ENCODE measurements at regions not wholly inside any gene's neighbourhood (a gene's known extent, or its start where the extent isn't known, plus 50 kb on each side); places are given as distances from the start of the nearest gene placed in this dataset.
A peak's percentile ranks its signal among the peaks of the same experiment; 100 is the strongest.

GRCh38 chr7:25384788-25385505, 156.7 kb upstream of the NPVF start:
- no peak for TF ChIP-seq CTCF (IDR thresholded peaks at IDR 0.05; ENCODE audit: insufficient read depth, low read depth, low read length, missing control alignments)

GRCh38 chr7:25385506-25386136, 157.3 kb upstream of the NPVF start:
- DNase-seq (ENCODE audit: low read depth) = no peak
- H3K4me3 ChIP-seq (ENCODE audit: low read length) = no peak overlapping the region
- TF ChIP-seq CTCF (IDR thresholded peaks at IDR 0.05; ENCODE audit: insufficient read depth, low read depth, low read length, missing control alignments) = no peak

More at GRCh38 chr7:25384788-25385505, 156.7 kb upstream of the NPVF start:
- DNase-seq (ENCODE audit: low read depth) = no peak
- H3K4me3 ChIP-seq (ENCODE audit: low read length) = no peak overlapping the region

DNA sequence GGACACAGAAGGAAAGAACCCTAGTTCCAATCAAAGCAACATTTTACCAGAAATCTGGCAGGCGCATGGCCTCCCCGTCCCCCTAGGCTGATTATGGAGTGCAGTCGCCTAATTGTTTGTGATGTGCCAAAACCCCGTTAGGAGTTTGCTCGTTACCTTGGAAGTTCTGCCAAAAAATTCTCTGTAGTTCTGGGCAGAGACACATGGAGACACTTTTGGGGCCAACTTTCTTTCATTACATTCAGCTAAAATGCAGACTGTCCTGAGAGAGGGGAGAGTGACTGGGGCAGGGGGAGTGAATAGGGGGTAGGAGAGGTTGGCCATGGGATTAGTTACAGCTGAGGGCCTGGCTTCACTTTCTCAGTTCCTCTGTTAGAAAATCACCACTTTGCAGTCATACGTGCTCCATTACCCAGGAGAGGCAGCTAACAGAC, 158.0 kb upstream of the NPVF start:
- DNase-seq (ENCODE audit: low read depth) = no peak
- no peak overlapping the region for H3K4me3 ChIP-seq (ENCODE audit: low read length)
- TF ChIP-seq CTCF (IDR thresholded peaks at IDR 0.05; ENCODE audit: insufficient read depth, low read depth, low read length, missing control alignments) = no peak

- no peak for TF ChIP-seq CTCF (IDR thresholded peaks at IDR 0.05; ENCODE audit: insufficient read depth, low read depth, low read length, missing control alignments)
- H3K4me3 ChIP-seq (ENCODE audit: low read length) = no peak overlapping the region
- DNase-seq (ENCODE audit: low read depth) = no peak
Observed at GRCh38 chr7:25388681-25389080, 160.4 kb upstream of the NPVF start.

DNA sequence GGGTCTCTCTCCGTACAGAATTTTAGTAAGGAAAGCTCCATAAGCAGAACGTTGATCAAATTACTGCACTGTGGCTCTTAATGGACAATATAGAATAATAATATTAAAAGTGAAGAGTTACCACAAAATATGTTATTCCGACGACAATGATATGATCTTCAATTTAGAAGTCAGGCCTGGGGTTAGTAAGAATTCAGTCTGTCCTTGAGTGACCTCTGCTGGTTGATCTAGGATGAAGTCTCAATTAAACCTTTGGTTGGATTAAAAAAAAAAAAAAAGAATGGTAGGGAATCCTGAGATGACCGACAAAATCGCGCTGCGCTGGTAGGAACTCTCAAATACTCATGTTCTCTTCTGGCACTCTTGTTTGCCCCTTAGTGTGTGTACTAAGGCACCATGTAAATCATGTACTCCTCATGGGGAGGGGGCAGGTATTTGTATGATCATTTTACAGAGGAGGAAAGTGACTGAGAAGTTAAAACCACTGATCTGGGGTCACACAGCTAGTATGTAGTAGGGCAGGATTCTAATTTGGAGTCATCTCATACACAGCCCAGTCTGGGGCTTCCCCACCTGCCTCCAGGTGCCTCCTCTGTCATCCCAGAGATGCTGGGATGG, 161.3 kb upstream of the NPVF start:
- DNase-seq (ENCODE audit: low read depth) = peak; percentile 50
- peak; percentile 41 for TF ChIP-seq CTCF (IDR thresholded peaks at IDR 0.05; ENCODE audit: insufficient read depth, low read depth, low read length, missing control alignments)
- H3K4me3 ChIP-seq (ENCODE audit: low read length) = no peak overlapping the region

DNA sequence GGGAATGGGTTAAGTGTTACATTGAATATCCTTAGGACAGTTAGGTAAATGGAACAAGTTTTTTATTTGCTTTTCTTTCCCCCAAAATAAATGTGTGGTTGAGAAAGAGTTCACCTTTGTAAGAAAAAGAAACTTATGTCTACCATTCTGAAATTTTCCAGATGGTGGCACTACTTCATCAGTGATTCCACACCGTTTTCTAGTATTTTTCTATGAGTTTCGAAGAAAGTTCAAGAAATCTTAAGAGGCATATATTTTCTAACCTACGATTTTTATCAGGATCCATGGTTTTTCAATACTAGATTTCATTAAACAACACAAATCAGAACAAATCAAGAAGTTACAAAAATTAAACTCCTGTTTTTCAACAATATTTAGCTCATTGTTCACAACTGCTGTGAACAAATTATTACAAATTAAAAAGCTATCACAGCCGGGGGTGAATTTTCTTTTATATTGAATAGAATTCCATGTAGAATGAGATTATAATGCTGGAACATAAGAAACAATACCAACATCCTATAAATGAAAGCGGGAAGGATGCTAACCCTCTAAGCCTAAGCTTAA, 163.1 kb upstream of the NPVF start:
- H3K4me3 ChIP-seq (ENCODE audit: low read length) = no peak overlapping the region
- peak; percentile 30 for TF ChIP-seq CTCF (IDR thresholded peaks at IDR 0.05; ENCODE audit: insufficient read depth, low read depth, low read length, missing control alignments)
- DNase-seq (ENCODE audit: low read depth) = peak; percentile 19
